Subcutaneous abdominal adipose tissue (tissue), 5 donors: ENCODE measurements at regions not wholly inside any gene's neighbourhood (a gene's known extent, or its start where the extent isn't known, plus 50 kb on each side); places are given as distances from the start of the nearest gene placed in this dataset.

Experiments used
- H3K27ac ChIP-seq: one replicate; pipeline ENCODE4 v1.7.0; 2013; ENCODE audit warnings: low read depth, mild to moderate bottlenecking, inconsistent platforms, low read length, moderate library complexity
- H3K27me3 ChIP-seq, 5 donors: one replicate each; pipeline ENCODE4 v1.7.0; 2013; ENCODE audit warnings: low read length in 5 of 5, inconsistent platforms in 1 of 5; ENCODE audit not compliant: control insufficient read depth in 5 of 5, insufficient read depth in 4 of 5
- H3K36me3 ChIP-seq, 5 donors: one replicate each; pipeline ENCODE4 v1.7.0; 2013; ENCODE audit warnings: low read length in 5 of 5; ENCODE audit not compliant: control insufficient read depth in 5 of 5, insufficient read depth in 5 of 5
- H3K4me1 ChIP-seq, 5 donors: one replicate each; pipeline ENCODE4 v1.7.0; 2013; ENCODE audit warnings: low read length in 5 of 5, mild to moderate bottlenecking in 3 of 5, moderate library complexity in 1 of 5; ENCODE audit not compliant: control insufficient read depth in 5 of 5, insufficient read depth in 5 of 5
- H3K4me3 ChIP-seq, 5 donors: one replicate each; pipeline ENCODE4 v1.7.0; 2013; ENCODE audit warnings: low read length in 5 of 5, low read depth in 1 of 5
- H3K9ac ChIP-seq, 5 donors: one replicate each; pipeline ENCODE4 v1.7.0; 2013; ENCODE audit warnings: low read length in 5 of 5, mild to moderate bottlenecking in 4 of 5, moderate library complexity in 3 of 5
- H3K9me3 ChIP-seq, 5 donors: one replicate each; pipeline ENCODE4 v1.7.0; 2013; ENCODE audit warnings: low read length in 5 of 5; ENCODE audit not compliant: control insufficient read depth in 5 of 5
- donor health status: healthy.
- donor health status: healthy.
- donor health status: healthy.
- donor health status: healthy.
- donor health status: healthy.

DNA sequence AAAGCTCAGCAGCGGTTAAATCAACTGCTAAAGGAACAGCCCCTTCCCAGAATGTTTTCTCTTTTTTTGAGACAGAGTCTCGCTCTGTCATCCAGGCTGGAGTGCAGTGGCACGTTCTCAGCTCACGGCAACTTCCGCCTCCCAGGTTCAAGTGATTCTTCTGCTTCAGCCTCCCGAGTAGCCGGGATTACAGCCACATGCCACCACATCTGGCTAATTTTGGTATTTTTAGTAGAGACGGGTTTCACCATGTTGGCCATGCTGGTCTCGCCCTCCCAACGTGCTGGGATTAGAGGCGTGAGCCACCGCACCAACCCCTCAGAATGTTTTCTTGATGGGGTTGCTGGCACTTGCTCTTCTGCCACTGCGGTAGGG, 59.8 kb upstream of the IL6 start:
- H3K27me3 ChIP-seq = no peaks in the 10 kb centered on the region
- H3K4me1 ChIP-seq = peaks cover 0 to 7% (median 0%) of the 10 kb centered on the region in 5 donors

GRCh38 chr7:22666732-22667131, 60.3 kb upstream of the IL6 start:
- peaks cover 0 to 12% (median 0%) of the 10 kb centered on the region in 5 donors for H3K4me1 ChIP-seq
- no peaks in the 10 kb centered on the region for H3K36me3 ChIP-seq
- no peaks in the 10 kb centered on the region for H3K27me3 ChIP-seq
- H3K9me3 ChIP-seq = no peaks in the 10 kb centered on the region
- no peak overlapping the region for H3K4me3 ChIP-seq
- H3K9ac ChIP-seq = no peak overlapping the region
- no peak overlapping the region for H3K27ac ChIP-seq

More for the DNA sequence above, 59.8 kb upstream of the IL6 start:
- Histone ChIP-seq H3K9ac (no peak overlapping the region), H3K9me3 (no peaks in the 10 kb centered on the region), H3K27ac (no peak overlapping the region), H3K4me3 (no peak overlapping the region), H3K36me3 (no peaks in the 10 kb centered on the region)

- no peak overlapping the region for H3K9ac ChIP-seq
- H3K27ac ChIP-seq = no peak overlapping the region
- no peaks in the 10 kb centered on the region for H3K27me3 ChIP-seq
- H3K4me3 ChIP-seq = no peak overlapping the region
- no peaks in the 10 kb centered on the region for H3K36me3 ChIP-seq
- peaks cover 0 to 13% (median 0%) of the 10 kb centered on the region in 5 donors for H3K4me1 ChIP-seq
- H3K9me3 ChIP-seq = no peaks in the 10 kb centered on the region
Measured at GRCh38 chr7:22665923-22666322, 61.1 kb upstream of the IL6 start.

DNA sequence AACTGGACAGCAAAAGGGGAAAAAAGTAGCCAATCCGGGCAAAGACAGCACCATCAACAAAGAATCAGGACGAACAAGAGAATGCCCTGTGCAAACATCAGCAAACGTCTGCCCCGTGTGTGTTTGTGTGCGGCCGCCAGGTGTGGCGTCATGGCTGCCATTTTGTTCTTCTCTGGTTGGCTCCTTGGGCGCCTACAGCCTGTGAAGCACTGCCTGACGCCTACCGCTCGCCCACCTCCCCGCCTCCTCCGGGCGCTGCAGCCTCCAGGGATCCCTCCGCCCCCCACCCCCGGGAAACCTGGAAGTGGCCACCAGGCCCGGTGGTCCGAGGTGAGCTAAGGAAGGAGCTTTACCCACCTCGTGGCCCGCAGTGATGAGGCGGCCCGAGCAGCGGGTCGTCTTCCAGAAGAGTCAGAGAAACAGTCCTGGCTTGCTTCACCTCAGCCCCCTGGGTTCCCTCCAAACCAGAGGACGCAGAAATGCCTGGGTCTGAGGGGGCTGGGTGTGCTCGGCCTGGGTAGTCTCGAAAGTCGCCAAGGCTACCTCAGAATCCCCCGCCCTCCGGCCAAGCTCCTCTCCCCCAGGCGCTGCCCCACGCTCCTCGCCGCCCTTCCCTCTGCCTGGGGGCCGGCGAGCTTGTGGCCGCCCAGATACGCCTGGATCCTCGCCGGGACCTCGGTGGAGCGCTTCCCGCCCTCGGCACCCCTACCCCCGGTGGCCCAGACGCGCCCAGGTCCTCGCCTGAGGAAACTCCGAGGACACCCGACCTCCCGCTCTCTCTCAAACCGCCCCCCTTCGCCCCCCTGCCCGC, 61.8 kb upstream of the IL6 start:
- Histone ChIP-seq H3K4me3 (no peak overlapping the region), H3K4me1 (peaks cover 0 to 13% (median 0%) of the 10 kb centered on the region in 5 donors), H3K27ac (no peak overlapping the region), H3K27me3 (no peaks in the 10 kb centered on the region), H3K36me3 (no peaks in the 10 kb centered on the region), H3K9ac (no peak overlapping the region), H3K9me3 (no peaks in the 10 kb centered on the region)

DNA sequence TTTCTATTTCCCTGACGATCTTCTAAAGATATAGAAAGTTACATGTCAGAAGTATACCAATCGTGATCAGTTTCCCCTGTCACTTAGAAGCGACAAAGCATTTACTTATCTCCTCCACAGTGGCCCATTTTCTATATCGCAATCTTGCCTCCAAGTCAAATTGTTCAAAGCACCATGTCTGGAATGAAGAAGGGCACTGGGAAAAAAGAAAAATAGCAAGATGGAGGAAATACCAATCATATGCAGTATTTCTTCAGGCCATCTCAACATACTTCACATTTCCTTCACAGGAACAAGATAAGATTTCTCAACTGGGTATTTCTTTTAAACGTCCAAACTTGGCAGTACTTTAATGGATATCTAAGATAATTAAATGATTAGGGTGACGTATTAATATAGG, 63.3 kb upstream of the IL6 start:
- no peak overlapping the region for H3K9ac ChIP-seq
- no peaks in the 10 kb centered on the region for H3K36me3 ChIP-seq
- no peaks in the 10 kb centered on the region for H3K27me3 ChIP-seq
- H3K4me3 ChIP-seq = no peak overlapping the region
- no peak overlapping the region for H3K27ac ChIP-seq
- H3K4me1 ChIP-seq = peaks cover 0 to 13% (median 0%) of the 10 kb centered on the region in 5 donors
- no peaks in the 10 kb centered on the region for H3K9me3 ChIP-seq

- Histone ChIP-seq H3K36me3 (no peaks in the 10 kb centered on the region), H3K9me3 (no peaks in the 10 kb centered on the region), H3K9ac (no peak overlapping the region), H3K27me3 (no peaks in the 10 kb centered on the region), H3K27ac (no peak overlapping the region), H3K4me1 (peaks cover 0 to 13% (median 0%) of the 10 kb centered on the region in 5 donors), H3K4me3 (no peak overlapping the region)
Measured at GRCh38 chr7:22663357-22663718, 63.7 kb upstream of the IL6 start.

GRCh38 chr7:22662556-22663356, 64.2 kb upstream of the IL6 start:
- Histone ChIP-seq H3K27ac (no peak overlapping the region), H3K27me3 (no peaks in the 10 kb centered on the region), H3K4me1 (peaks cover 0 to 13% (median 0%) of the 10 kb centered on the region in 5 donors), H3K36me3 (no peaks in the 10 kb centered on the region), H3K4me3 (no peak overlapping the region), H3K9ac (no peak overlapping the region), H3K9me3 (peaks cover 0 to 3% (median 0%) of the 10 kb centered on the region in 5 donors)

DNA sequence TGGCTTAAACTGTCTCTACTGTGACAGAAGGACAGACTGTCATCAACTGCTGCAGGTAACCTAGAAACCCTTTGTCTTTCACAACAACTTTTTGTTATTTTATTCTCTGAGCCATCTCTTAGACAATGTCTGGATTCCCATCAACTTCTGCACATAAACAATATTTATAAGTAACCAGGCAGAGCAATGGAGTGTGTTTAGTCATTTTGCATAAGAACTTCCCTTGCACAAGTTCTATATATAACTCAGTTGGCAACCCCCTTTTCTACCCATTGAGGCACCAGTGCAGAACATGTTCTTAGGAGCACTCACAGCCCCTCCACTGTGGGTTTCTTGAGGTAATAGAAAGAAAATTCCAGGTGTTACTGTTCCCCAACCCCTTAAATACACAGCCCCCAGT, 65.0 kb upstream of the IL6 start:
- Histone ChIP-seq H3K36me3 (no peaks in the 10 kb centered on the region), H3K4me3 (no peak overlapping the region), H3K9ac (no peak overlapping the region), H3K9me3 (peaks cover 0 to 3% (median 0%) of the 10 kb centered on the region in 5 donors), H3K4me1 (peaks cover 0 to 13% (median 0%) of the 10 kb centered on the region in 5 donors), H3K27me3 (no peaks in the 10 kb centered on the region), H3K27ac (no peak overlapping the region)

DNA sequence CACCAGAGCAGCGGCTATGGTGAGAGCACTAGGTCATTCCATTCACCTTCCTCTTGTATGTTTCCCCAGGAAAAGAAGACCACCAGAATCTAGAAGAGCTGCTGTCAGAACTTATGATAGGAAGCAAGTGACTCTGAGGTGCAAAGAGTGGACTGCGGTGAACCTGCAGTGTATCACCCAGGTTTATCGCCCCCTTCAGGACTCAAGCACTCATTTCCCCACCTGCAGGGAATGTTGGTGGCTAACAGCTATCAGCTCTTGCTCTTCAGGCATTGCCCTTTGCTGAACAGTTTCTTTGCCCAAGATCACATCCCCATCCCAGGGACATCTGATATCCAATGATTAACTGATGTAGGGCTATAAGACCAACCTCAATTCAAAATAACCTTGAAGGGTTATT, 66.3 kb upstream of the IL6 start:
- no peak overlapping the region for H3K27ac ChIP-seq
- no peak overlapping the region for H3K4me3 ChIP-seq
- peaks cover 0 to 13% (median 0%) of the 10 kb centered on the region in 5 donors for H3K4me1 ChIP-seq
- no peak overlapping the region for H3K9ac ChIP-seq
- no peaks in the 10 kb centered on the region for H3K36me3 ChIP-seq
- no peaks in the 10 kb centered on the region for H3K27me3 ChIP-seq
- peaks cover 0 to 3% (median 0%) of the 10 kb centered on the region in 5 donors for H3K9me3 ChIP-seq

DNA sequence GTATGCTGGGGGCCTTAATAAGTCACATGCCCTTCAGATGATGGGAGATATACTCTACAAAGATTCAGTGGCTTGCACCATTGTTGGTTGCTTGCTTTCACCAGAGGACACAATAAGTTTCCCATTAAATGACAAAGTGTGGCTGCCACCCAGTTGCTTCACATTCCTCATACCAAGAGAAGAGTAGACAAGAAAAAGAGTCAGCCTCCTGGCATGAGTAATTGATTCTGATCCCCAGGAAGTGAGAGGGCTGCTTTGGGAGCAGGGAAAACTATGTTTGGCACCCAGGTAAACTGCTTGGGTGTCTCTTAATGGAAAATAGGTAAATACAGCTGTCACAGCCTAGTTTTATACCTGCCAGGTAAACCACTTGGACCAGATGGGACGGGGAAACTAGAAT, 66.7 kb upstream of the IL6 start:
- Histone ChIP-seq H3K27me3 (no peaks in the 10 kb centered on the region), H3K9ac (no peak overlapping the region), H3K36me3 (no peaks in the 10 kb centered on the region), H3K27ac (no peak overlapping the region), H3K9me3 (peaks cover 0 to 3% (median 0%) of the 10 kb centered on the region in 5 donors), H3K4me3 (no peak overlapping the region), H3K4me1 (peaks cover 0 to 13% (median 0%) of the 10 kb centered on the region in 5 donors)
